ENCODE measurements at regions not wholly inside any gene's neighbourhood (a gene's known extent, or its start where the extent isn't known, plus 50 kb on each side); places are given as distances from the start of the nearest gene placed in this dataset.

DNA sequence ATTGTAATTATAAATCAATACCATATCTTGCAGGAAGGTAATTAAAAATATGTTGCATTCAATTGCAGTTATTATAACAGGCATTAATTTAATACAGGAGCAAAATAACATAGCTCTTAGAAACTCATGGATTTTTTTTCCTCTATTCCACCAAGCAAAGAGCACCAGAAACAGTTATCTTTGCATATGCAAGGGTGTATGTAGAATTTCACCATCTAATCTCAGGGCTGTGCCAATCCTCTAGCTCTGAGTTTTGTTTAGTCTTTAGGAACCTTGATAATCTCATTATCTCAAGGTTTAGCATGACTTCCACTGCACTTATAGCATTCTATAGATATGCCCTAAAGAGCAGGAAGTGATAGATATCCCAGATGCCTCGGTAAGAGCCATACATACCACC, 197.5 kb downstream of the VEGFC start:
- H3K4me3 ChIP-seq (ENCODE audit: control insufficient read depth, low read depth, low read length) = no peak overlapping the region
- DNase-seq (ENCODE audit: low read depth) = no peak
- TF ChIP-seq, protein P1, sequence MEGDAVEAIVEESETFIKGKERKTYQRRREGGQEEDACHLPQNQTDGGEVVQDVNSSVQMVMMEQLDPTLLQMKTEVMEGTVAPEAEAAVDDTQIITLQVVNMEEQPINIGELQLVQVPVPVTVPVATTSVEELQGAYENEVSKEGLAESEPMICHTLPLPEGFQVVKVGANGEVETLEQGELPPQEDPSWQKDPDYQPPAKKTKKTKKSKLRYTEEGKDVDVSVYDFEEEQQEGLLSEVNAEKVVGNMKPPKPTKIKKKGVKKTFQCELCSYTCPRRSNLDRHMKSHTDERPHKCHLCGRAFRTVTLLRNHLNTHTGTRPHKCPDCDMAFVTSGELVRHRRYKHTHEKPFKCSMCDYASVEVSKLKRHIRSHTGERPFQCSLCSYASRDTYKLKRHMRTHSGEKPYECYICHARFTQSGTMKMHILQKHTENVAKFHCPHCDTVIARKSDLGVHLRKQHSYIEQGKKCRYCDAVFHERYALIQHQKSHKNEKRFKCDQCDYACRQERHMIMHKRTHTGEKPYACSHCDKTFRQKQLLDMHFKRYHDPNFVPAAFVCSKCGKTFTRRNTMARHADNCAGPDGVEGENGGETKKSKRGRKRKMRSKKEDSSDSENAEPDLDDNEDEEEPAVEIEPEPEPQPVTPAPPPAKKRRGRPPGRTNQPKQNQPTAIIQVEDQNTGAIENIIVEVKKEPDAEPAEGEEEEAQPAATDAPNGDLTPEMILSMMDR (IDR thresholded peaks at IDR 0.05; ENCODE audit: control insufficient read depth, insufficient read depth, low read depth, low read length, missing control alignments) = no peak

DNA sequence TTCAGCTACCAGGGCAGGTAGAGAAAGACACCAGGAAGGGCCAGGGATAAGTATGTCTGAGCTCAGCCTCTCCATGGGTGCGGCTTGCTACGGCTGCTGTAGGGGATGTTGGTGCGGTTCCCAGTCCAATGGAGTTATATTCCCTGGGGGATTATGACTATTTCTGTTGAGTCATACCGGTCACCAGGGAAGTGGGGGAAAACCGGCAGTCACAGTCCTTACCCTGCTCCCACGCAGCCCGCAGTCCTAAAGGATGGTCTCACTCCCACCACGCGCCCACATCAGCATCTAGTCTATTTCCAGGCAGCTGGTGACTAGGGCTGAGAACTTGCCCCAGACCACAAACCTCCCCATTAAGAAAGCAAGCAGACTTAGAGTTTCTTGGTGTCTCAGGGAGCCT, 191.6 kb downstream of the VEGFC start:
- no peak overlapping the region for H3K4me3 ChIP-seq (ENCODE audit: control insufficient read depth, low read depth, low read length)
- TF ChIP-seq, protein P1 (IDR thresholded peaks at IDR 0.05; ENCODE audit: control insufficient read depth, insufficient read depth, low read depth, low read length, missing control alignments) = no peak
- DNase-seq (ENCODE audit: low read depth) = peak; percentile 43

DNA sequence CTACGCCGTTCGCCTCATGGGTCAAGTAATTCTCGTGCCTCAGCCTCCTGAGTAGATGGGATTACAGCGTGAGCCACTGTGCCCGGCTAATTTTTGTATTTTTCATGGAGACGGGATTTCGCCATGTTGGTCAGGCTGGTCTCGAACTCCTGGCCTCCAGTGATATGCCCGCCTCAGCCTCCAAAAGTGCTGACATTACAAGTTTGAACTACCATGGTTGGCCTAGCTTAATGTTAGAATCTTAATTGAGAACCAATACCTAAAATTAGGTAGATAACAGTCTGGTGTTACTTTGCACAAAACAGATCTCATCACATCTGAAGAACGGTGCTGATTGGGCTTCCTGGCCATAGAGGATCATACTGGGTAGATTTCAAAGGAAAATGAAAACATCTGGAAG, 184.9 kb downstream of the VEGFC start:
- no peak overlapping the region for H3K4me3 ChIP-seq (ENCODE audit: control insufficient read depth, low read depth, low read length)
- no peak for DNase-seq (ENCODE audit: low read depth)
- TF ChIP-seq, protein P1 (IDR thresholded peaks at IDR 0.05; ENCODE audit: control insufficient read depth, insufficient read depth, low read depth, low read length, missing control alignments) = no peak

DNA sequence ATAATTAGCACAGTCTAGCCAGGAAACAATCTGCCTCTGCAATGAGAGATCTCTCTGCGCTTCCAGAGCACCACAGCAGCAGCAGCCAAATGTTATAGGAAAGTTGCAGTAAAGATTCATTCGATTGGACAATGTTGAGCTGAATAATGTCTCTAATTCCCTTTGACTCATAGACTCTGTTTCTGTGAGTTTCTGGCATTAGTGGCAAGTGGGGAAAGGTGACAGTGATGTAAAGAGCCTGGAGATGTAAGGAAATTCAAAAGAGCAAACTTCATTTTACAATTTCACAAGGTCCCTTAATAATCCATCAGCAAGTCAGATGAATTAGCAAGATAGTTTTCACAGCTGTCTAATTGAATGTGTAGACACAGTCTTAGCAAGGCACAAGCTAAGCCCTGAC, 184.4 kb downstream of the VEGFC start:
- TF ChIP-seq, protein P1 (IDR thresholded peaks at IDR 0.05; ENCODE audit: control insufficient read depth, insufficient read depth, low read depth, low read length, missing control alignments) = no peak
- DNase-seq (ENCODE audit: low read depth) = no peak
- no peak overlapping the region for H3K4me3 ChIP-seq (ENCODE audit: control insufficient read depth, low read depth, low read length)

DNA sequence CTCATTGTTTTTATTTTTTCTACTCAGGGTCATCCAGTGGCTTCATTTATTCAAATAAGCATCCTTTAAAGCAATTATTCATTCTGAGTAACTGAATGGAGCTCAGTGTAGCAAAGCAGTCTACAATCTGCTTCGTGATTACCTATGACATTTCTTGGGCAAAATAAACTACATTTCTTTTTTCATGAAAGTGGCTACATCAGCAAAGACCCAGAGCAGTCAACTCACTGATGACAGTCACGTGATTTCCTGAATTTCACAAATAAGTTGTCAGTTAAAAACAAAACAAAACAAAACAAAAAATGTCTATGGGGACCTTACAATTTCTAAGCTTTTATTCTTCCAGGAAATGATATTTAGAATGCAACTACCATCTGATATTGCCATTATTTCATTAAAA, 182.1 kb downstream of the VEGFC start:
- no peak overlapping the region for H3K4me3 ChIP-seq (ENCODE audit: control insufficient read depth, low read depth, low read length)
- no peak for DNase-seq (ENCODE audit: low read depth)
- TF ChIP-seq, protein P1 (IDR thresholded peaks at IDR 0.05; ENCODE audit: control insufficient read depth, insufficient read depth, low read depth, low read length, missing control alignments) = no peak

DNA sequence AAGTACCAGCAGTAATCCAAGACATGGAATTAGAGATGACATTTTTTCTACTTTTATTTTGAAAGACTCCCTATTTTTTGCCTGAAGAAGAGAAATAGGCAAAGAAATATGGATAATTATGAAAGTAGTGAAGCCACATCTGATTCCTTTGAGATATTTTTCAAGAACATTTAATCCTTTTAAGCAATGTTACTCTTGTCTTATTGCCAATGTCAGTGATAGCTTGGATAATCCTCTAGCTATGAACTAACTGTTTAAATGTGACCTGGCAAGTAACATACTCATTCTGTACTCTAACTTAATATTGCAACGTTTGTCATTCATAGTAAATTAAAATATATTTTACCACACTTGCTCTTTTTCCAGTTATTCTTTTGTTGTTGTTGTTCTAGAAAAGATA, 181.3 kb downstream of the VEGFC start:
- TF ChIP-seq, protein P1 (IDR thresholded peaks at IDR 0.05; ENCODE audit: control insufficient read depth, insufficient read depth, low read depth, low read length, missing control alignments) = no peak
- no peak for DNase-seq (ENCODE audit: low read depth)
- H3K4me3 ChIP-seq (ENCODE audit: control insufficient read depth, low read depth, low read length) = no peak overlapping the region

DNA sequence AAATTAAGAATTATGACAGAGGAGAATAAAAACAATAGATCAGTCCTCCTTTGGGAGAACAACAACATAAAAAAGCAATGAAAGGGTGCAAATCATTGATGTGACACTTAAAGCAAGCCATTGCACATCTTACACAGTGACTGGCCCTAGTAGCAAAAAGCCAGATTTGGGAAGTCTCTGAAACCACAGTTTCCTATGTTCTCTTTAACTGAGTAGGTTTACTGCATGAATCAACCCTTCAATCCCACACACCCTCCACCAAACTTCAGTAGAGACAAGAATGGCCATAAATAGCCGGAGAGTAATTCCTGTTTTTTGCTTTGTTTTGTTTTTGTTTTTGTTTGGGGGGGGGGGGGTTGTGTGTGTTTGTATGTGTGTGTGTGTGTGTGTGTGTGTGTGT, 180.8 kb downstream of the VEGFC start:
- no peak overlapping the region for H3K4me3 ChIP-seq (ENCODE audit: control insufficient read depth, low read depth, low read length)
- DNase-seq (ENCODE audit: low read depth) = no peak
- TF ChIP-seq, protein P1 (IDR thresholded peaks at IDR 0.05; ENCODE audit: control insufficient read depth, insufficient read depth, low read depth, low read length, missing control alignments) = no peak
